ENCODE measurements at regions not wholly inside any gene's neighbourhood (a gene's known extent, or its start where the extent isn't known, plus 50 kb on each side); places are given as distances from the start of the nearest gene placed in this dataset.
A peak's percentile ranks its signal among the peaks of the same experiment; 100 is the strongest.
"Not testable (repeated sequence)": the region's sequence is repeated elsewhere in the genome, so short reads cannot be mapped to it uniquely, and the experiment has no call there.

- no peak for DNase-seq
Observed at GRCh38 chr3:176149567-176149966, 1047.7 kb downstream of the TBL1XR1 start.

- DNase-seq = peak; percentile 79
Observed at GRCh38 chr3:176147251-176147650, 1050.0 kb downstream of the TBL1XR1 start.

GRCh38 chr3:176141837-176142236, 1055.4 kb downstream of the TBL1XR1 start:
- no peak for DNase-seq

- no peak for DNase-seq
Observed at GRCh38 chr3:176120507-176120906, 1076.8 kb downstream of the TBL1XR1 start.

GRCh38 chr3:176119826-176120225, 1077.5 kb downstream of the TBL1XR1 start:
- DNase-seq = no peak

- no peak for DNase-seq
Observed at GRCh38 chr3:176106380-176106779, 1090.9 kb downstream of the TBL1XR1 start.

- peak; percentile 17 for DNase-seq
Observed at GRCh38 chr3:176097027-176097426, 1100.3 kb downstream of the TBL1XR1 start.

GRCh38 chr3:176093892-176094291, 1103.4 kb downstream of the TBL1XR1 start:
- DNase-seq = not testable (repeated sequence)

GRCh38 chr3:176090727-176091126, 1106.6 kb downstream of the TBL1XR1 start:
- no peak for DNase-seq

- no peak for DNase-seq
Observed at GRCh38 chr3:176088962-176089383, 1108.3 kb downstream of the TBL1XR1 start.

GRCh38 chr3:176087066-176087697, 1110.1 kb downstream of the TBL1XR1 start:
- DNase-seq = no peak

- DNase-seq = no peak
Observed at GRCh38 chr3:176079785-176080184, 1117.5 kb downstream of the TBL1XR1 start.

GRCh38 chr3:176078906-176079305, 1118.4 kb downstream of the TBL1XR1 start:
- no peak for DNase-seq

GRCh38 chr3:176075491-176075890, 1121.8 kb downstream of the TBL1XR1 start:
- no peak for DNase-seq

GRCh38 chr3:176075046-176075445, 1122.2 kb downstream of the TBL1XR1 start:
- no peak for DNase-seq

- DNase-seq = no peak
Observed at GRCh38 chr3:176074096-176074495, 1123.2 kb downstream of the TBL1XR1 start.

GRCh38 chr3:176071943-176072342, 1125.3 kb downstream of the TBL1XR1 start:
- no peak for DNase-seq

GRCh38 chr3:176068750-176069149, 1128.5 kb downstream of the TBL1XR1 start:
- no peak for DNase-seq

- no peak for DNase-seq
Observed at GRCh38 chr3:176058856-176059255, 1138.4 kb downstream of the TBL1XR1 start.

GRCh38 chr3:176055836-176056235, 1141.4 kb downstream of the TBL1XR1 start:
- no peak for DNase-seq

- DNase-seq = no peak
Observed at GRCh38 chr3:176051766-176052165, 1145.5 kb downstream of the TBL1XR1 start.

- no peak for DNase-seq
Observed at GRCh38 chr3:176046703-176047102, 1150.6 kb downstream of the TBL1XR1 start.

GRCh38 chr3:176041812-176042211, 1155.5 kb downstream of the TBL1XR1 start:
- DNase-seq = no peak

GRCh38 chr3:176041185-176041584, 1156.1 kb downstream of the TBL1XR1 start:
- no peak for DNase-seq

- no peak for DNase-seq
Observed at GRCh38 chr3:176037636-176038035, 1159.6 kb downstream of the TBL1XR1 start.

Data from NCI-H510A (cell line).